Tibial nerve (tissue), 4 donors: ENCODE measurements at regions not wholly inside any gene's neighbourhood (a gene's known extent, or its start where the extent isn't known, plus 50 kb on each side); places are given as distances from the start of the nearest gene placed in this dataset.

Experiments used
- DNase-seq, 2 donors: peaks; one replicate each; pipeline ENCODE4 v3.0.0-alpha.2; 2019; ENCODE audit warnings: low spot score in 2 of 2
- H3K27ac ChIP-seq, 4 donors: fragments of 200-600 bp; sonication (generic) in 3 of 4; one replicate each; pipeline ENCODE4 v1.5.1; 2017 to 2019; ENCODE audit warnings: mild to moderate bottlenecking in 1 of 4
- H3K27me3 ChIP-seq, 2 donors: fragments of 200-600 bp; sonication (generic) in 1 of 2; one replicate each; pipeline versions ENCODE4 v1.5.1 to v1.6.0; 2017 to 2019
- H3K36me3 ChIP-seq, 3 donors: fragments of 200-600 bp; sonication (generic); one replicate each; pipeline ENCODE4 v1.5.1; 2018 to 2019
- H3K4me1 ChIP-seq, 4 donors: fragments of 200-600 bp; sonication (generic) in 3 of 4; one replicate each; pipeline ENCODE4 v1.5.1; 2017 to 2019
- H3K4me3 ChIP-seq, 4 donors: fragments of 200-600 bp; sonication (generic) in 3 of 4; one replicate each; pipeline ENCODE4 v1.5.1; 2017 to 2019; ENCODE audit warnings: mild to moderate bottlenecking in 1 of 4, moderate library complexity in 1 of 4
- H3K9me3 ChIP-seq, 4 donors: fragments of 200-600 bp; sonication (generic) in 3 of 4; one replicate each; pipeline ENCODE4 v1.5.1; 2017 to 2019
- CTCF ChIP-seq, 5 experiments: fragments of 200-600 bp in 3 of 5; fragments of 450-650 bp in 2 of 5; sonication (generic) in 3 of 5; IDR thresholded peaks; one replicate each; pipeline ENCODE4 v1.5.1; 2016 to 2019; ENCODE audit warnings: antibody characterized with exemption in 5 of 5, mild to moderate bottlenecking in 3 of 5, moderate library complexity in 2 of 5
- EP300 ChIP-seq, 2 donors: sonication (generic); formaldehyde crosslinking; IDR thresholded peaks; one replicate each; pipeline ENCODE4 v1.6.1; 2017; ENCODE audit warnings: antibody characterized with exemption in 2 of 2, mild to moderate bottlenecking in 1 of 2
- POLR2A ChIP-seq, 2 donors: fragments of 450-650 bp; IDR thresholded peaks; one replicate each; pipeline ENCODE4 v1.6.1; 2017; ENCODE audit warnings: antibody characterized with exemption in 2 of 2, mild to moderate bottlenecking in 2 of 2, moderate library complexity in 2 of 2
- WGBS, 2 donors: methylation state at CpG; one replicate each; pipeline ENCODE4 v1.1.5; 2018; 5-methylcytosine and 5-hydroxymethylcytosine counted together

- H3K27ac ChIP-seq, result peak overlapping the region in 1 of 4 donors; percentile 10
- H3K4me3 ChIP-seq, result no peak overlapping the region
- DNase-seq, result no peak
- peaks cover 0 to 5% (median 0%) of the 10 kb centered on the region in 4 donors for H3K4me1 ChIP-seq
- no peak for TF ChIP-seq POLR2A (IDR thresholded peaks at IDR 0.05)
- no peak for TF ChIP-seq CTCF (IDR thresholded peaks at IDR 0.05)
- TF ChIP-seq EP300 (IDR thresholded peaks at IDR 0.05), result no peak
- no peaks in the 10 kb centered on the region for H3K27me3 ChIP-seq
- no peaks in the 10 kb centered on the region for H3K36me3 ChIP-seq
- no peaks in the 10 kb centered on the region for H3K9me3 ChIP-seq
- 83% methylated on average over 4 of the region's 4 CpGs for WGBS, 2 donors
Measured at GRCh38 chr20:60638430-60639098, 613.5 kb upstream of the CDH4 start.

- WGBS, 2 donors, result 81 to 82% methylated on average over 8 of the region's 8 CpGs
Measured at GRCh38 chr20:60641879-60642447, 610.1 kb upstream of the CDH4 start.

GRCh38 chr20:60642541-60642940 lies 609.5 kb upstream of the CDH4 start:
- H3K36me3 ChIP-seq, result no peaks in the 10 kb centered on the region
- no peak for DNase-seq
- no peak overlapping the region for H3K4me3 ChIP-seq
- peaks cover 0 to 10% (median 0%) of the 10 kb centered on the region in 4 donors for H3K9me3 ChIP-seq
- H3K27me3 ChIP-seq, result no peaks in the 10 kb centered on the region
- TF ChIP-seq EP300 (IDR thresholded peaks at IDR 0.05), result no peak
- TF ChIP-seq POLR2A (IDR thresholded peaks at IDR 0.05), result no peak
- TF ChIP-seq CTCF (IDR thresholded peaks at IDR 0.05), result no peak
- H3K27ac ChIP-seq, result no peak overlapping the region
- peaks cover 0 to 5% (median 0%) of the 10 kb centered on the region in 4 donors for H3K4me1 ChIP-seq
- 69 to 81% methylated on average over 4 of the region's 4 CpGs for WGBS, 2 donors

More at GRCh38 chr20:60641879-60642447, 610.1 kb upstream of the CDH4 start:
- no peaks in the 10 kb centered on the region for H3K36me3 ChIP-seq
- H3K4me3 ChIP-seq, result no peak overlapping the region
- DNase-seq, result no peak
- no peak overlapping the region for H3K27ac ChIP-seq
- no peaks in the 10 kb centered on the region for H3K27me3 ChIP-seq
- peaks cover 0 to 5% (median 0%) of the 10 kb centered on the region in 4 donors for H3K4me1 ChIP-seq
- H3K9me3 ChIP-seq, result peaks cover 0 to 6% (median 0%) of the 10 kb centered on the region in 4 donors
- no peak for TF ChIP-seq CTCF (IDR thresholded peaks at IDR 0.05)
- TF ChIP-seq POLR2A (IDR thresholded peaks at IDR 0.05), result no peak
- no peak for TF ChIP-seq EP300 (IDR thresholded peaks at IDR 0.05)

GRCh38 chr20:60648556-60648955 lies 603.5 kb upstream of the CDH4 start:
- Histone ChIP-seq H3K4me1 (peaks cover 0 to 11% (median 0%) of the 10 kb centered on the region in 4 donors), H3K36me3 (no peaks in the 10 kb centered on the region), H3K9me3 (peaks cover 0 to 10% (median 0%) of the 10 kb centered on the region in 4 donors), H3K27me3 (no peaks in the 10 kb centered on the region), H3K27ac (no peak overlapping the region), H3K4me3 (no peak overlapping the region)
- WGBS, 2 donors, result 75 to 78% methylated on average over 6 of the region's 6 CpGs
- no peak for DNase-seq
- no peak for TF ChIP-seq CTCF (IDR thresholded peaks at IDR 0.05)
- no peak for TF ChIP-seq POLR2A (IDR thresholded peaks at IDR 0.05)
- no peak for TF ChIP-seq EP300 (IDR thresholded peaks at IDR 0.05)

GRCh38 chr20:60649541-60649940 lies 602.5 kb upstream of the CDH4 start:
- no peak overlapping the region for H3K27ac ChIP-seq
- no peak for DNase-seq
- no peak for TF ChIP-seq CTCF (IDR thresholded peaks at IDR 0.05)
- no peak for TF ChIP-seq EP300 (IDR thresholded peaks at IDR 0.05)
- no peak for TF ChIP-seq POLR2A (IDR thresholded peaks at IDR 0.05)
- 83 to 86% methylated on average over 12 of the region's 12 CpGs for WGBS, 2 donors
- H3K36me3 ChIP-seq, result no peaks in the 10 kb centered on the region
- H3K4me1 ChIP-seq, result peaks cover 0 to 12% (median 0%) of the 10 kb centered on the region in 4 donors
- peaks cover 0 to 11% (median 0%) of the 10 kb centered on the region in 4 donors for H3K9me3 ChIP-seq
- no peaks in the 10 kb centered on the region for H3K27me3 ChIP-seq
- no peak overlapping the region for H3K4me3 ChIP-seq
